WTC11 (cell line): ENCODE measurements at regions not wholly inside any gene's neighbourhood (a gene's known extent, or its start where the extent isn't known, plus 50 kb on each side); places are given as distances from the start of the nearest gene placed in this dataset.
"Not testable (repeated sequence)": the region's sequence is repeated elsewhere in the genome, so short reads cannot be mapped to it uniquely, and the experiment has no call there.

Source experiments
- ATAC-seq: fragments of 200-7000 bp; cut with Tn5 transposase; 2 replicates; pipeline ENCODE4 v1.10.0; 2021; ENCODE audit warnings: mild to moderate bottlenecking, moderate library complexity
- CTCF ChIA-PET: fragments of 300-600 bp; sonication (Branson Sonifier 250); formaldehyde crosslinking; loops from one replicate; lab custom pipeline; 2021; ENCODE audit warnings: antibody characterized with exemption; lab: Charles Lee
- POLR2A ChIA-PET: fragments of 350-600 bp; sonication (Branson Sonifier 250); formaldehyde crosslinking; loops from one replicate; lab custom pipeline; 2021; ENCODE audit warnings: antibody characterized with exemption; lab: Charles Lee
- DNase-seq: peaks from one replicate; pipeline ENCODE4 v3.0.0; 2021; ENCODE audit warnings: low spot score
- H3K27ac Mint-ChIP-seq: 2 replicates; pipeline ENCODE4 v1.8.0; 2021; ENCODE audit warnings: mixed read lengths
- H3K27me3 Mint-ChIP-seq: 2 replicates; pipeline ENCODE4 v1.8.0; 2021; ENCODE audit warnings: low read depth, mild to moderate bottlenecking, moderate library complexity, mixed read lengths
- H3K36me3 Mint-ChIP-seq: 2 replicates; pipeline ENCODE4 v1.8.0; 2021; ENCODE audit warnings: mixed read lengths
- H3K4me1 Mint-ChIP-seq: 2 replicates; pipeline ENCODE4 v1.8.0; 2022; ENCODE audit warnings: mixed read lengths
- H3K4me3 Mint-ChIP-seq: 2 replicates; pipeline ENCODE4 v1.8.0; 2021; ENCODE audit warnings: mild to moderate bottlenecking, moderate library complexity, mixed read lengths
- H3K9me3 Mint-ChIP-seq: 2 replicates; pipeline ENCODE4 v1.8.0; 2021; ENCODE audit warnings: mixed read lengths

DNA sequence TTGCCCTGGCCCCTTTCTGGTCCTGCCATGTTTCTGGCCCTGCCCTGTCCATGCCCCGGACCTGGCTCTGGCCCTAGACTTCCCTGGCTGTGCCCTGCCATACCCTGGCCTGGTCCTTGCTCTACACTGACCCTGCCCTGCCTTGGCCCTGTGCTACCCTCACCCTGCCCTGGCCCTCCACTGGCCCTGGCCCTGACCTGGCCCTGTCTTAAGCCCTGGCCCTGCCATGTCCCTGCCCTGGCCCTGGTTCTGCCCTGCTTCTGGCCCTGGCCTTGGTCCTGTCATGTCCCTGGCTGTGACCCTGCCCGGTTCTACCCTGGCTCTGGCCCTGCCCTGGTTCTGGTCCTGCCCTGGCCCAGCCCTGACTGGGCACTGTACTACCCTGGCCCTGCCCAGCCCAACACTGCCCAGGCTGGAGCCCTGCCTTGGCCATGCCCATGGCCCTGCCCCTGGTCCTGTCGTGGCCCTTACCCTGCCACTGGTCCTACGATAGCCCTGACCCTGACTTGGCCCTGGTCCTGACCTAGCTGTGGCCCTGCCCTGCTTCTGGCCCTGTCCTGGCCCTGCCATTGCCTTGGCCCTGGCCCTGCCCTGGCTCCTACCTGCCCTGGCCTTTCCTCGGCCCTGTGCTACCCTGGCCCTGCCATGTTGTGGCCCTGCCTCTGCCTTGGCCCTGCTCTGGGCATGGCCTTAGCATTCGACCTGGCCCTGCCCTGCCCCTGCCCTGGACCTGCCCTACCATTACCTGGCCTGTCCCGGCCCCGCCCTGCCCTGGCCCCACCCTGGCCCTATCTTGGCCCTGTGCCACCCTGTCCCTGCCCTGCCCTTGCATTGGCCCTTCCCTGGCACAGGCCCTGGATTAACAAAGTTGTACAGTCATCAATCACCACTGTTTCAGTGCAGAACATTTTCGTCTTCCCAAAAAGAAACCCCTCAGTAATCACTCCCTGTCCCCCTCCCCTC, 223.5 kb downstream of the LIPI start:
- H3K4me1 Mint-ChIP-seq, CTCF ChIA-PET, DNase-seq, H3K4me3 Mint-ChIP-seq, H3K27me3 Mint-ChIP-seq, POLR2A ChIA-PET, ATAC-seq, H3K27ac Mint-ChIP-seq: not testable (repeated sequence)
- Mint-ChIP-seq H3K9me3 (peaks cover 41% of the 10 kb centered on the region), H3K36me3 (peaks cover 31% of the 10 kb centered on the region)

DNA sequence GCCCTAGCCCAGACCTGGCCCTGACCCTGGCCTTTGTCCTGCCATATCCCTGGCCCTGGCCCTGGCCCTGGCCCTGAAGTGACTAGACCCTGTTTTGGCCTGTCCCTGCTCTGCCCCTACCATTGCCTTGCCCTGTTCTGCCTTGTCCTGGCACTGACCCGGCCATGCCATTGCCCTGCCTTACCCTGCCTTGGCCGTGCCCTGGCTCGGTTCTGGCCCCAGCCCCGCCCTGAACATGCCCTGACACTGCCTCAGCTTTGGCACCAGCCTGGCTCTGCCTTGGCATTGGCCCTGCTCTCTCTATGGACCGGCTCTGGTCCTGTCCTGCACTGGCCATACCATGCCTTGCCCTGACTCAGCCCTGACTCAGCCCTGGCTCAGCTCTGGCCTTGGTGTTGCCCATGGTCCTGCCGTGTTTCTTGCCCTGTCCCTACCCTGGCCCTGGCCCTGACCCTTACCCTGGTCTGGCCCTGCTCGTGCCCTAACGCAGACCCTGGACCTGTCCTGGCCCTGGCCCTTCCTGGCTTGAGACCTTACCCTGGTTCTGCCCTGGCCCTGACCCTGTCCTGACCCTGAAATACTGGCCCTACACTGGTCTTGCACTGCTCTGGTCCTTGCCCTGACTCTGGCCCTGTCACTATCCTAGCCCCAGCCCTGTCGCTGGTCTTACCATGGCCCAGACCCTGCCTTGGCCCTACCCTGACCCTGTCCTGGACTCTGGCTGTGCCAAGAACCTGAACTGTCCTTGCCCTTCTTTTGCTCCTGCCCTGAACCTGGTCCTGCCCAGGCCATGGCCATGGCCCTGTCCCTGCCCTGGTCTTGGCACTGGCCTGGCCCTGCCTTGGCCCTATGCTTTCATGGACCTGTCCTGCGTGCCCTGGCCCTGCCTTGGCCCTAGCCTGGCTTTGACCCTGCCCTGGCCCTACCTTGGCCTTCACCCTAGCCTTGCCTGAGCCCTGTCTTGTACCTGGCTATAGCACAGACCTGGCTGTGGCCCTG, 224.6 kb downstream of the LIPI start:
- ATAC-seq, H3K27ac Mint-ChIP-seq, H3K4me3 Mint-ChIP-seq, DNase-seq, CTCF ChIA-PET, H3K27me3 Mint-ChIP-seq, POLR2A ChIA-PET, H3K4me1 Mint-ChIP-seq: not testable (repeated sequence)
- Mint-ChIP-seq H3K9me3 (peaks cover 32% of the 10 kb centered on the region), H3K36me3 (peaks cover 24% of the 10 kb centered on the region)

DNA sequence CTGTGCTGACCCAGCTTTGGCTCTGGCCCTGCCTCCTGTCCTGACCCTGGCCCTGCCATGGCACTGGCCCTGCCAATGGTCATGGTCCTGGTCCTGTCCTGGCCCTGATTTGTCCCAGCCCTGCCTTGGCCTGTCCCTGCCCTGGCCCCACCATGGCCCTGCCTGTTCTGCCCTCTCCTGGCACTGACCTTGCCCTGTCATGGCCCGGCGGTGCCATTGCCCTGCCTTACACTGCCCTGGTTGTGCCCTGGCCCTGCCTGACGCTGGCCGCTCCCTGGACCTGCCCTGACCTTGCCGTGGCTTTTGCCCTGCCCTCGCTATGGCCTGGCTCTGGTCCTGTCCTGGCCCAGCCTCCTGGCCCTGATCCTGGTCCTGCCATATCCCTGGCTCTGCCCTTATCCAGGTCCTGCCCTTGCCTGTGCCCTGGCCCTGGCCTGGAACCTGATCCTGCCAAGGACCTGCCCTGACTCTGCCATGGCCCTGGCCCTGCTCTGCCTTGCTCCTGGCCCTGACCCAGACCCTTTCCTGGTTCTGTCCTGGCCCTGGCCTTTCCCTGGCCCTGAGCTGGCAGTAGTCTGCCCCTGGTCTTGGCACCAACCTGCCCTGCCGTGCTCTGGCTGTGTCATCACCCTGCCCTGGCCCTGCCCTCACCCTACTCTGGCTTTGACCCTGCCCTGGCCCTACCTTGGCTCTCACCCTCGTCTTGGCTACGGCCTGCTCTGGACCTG, 225.5 kb downstream of the LIPI start:
- DNase-seq, ATAC-seq, POLR2A ChIA-PET, CTCF ChIA-PET, H3K27me3 Mint-ChIP-seq, H3K27ac Mint-ChIP-seq, H3K4me1 Mint-ChIP-seq, H3K4me3 Mint-ChIP-seq: not testable (repeated sequence)
- peaks cover 21% of the 10 kb centered on the region for H3K36me3 Mint-ChIP-seq
- H3K9me3 Mint-ChIP-seq, result peaks cover 28% of the 10 kb centered on the region

DNA sequence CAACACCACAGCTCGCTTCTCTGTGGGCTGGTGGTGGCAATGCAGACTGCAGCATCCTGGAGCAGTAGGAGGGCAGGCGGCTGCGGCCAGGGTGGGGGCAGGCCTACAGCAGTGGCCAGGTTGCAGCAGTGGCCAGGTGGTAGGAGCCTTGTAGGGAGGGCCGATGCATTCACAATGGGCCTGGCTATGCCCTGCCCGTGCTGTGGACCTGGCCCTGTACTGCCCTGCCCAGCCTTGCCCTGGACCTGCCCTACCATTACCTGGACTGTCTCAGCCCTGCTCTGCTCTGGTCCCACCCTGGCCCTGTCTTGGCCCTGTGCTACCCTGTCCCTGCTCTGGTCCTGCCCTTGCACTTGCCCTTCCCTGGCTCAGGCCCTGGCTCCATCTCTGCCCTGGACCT, 226.0 kb downstream of the LIPI start:
- H3K4me1 Mint-ChIP-seq, DNase-seq, ATAC-seq, H3K27ac Mint-ChIP-seq, POLR2A ChIA-PET, CTCF ChIA-PET, H3K27me3 Mint-ChIP-seq, H3K4me3 Mint-ChIP-seq: not testable (repeated sequence)
- Mint-ChIP-seq H3K36me3 (peaks cover 19% of the 10 kb centered on the region), H3K9me3 (peaks cover 22% of the 10 kb centered on the region)

DNA sequence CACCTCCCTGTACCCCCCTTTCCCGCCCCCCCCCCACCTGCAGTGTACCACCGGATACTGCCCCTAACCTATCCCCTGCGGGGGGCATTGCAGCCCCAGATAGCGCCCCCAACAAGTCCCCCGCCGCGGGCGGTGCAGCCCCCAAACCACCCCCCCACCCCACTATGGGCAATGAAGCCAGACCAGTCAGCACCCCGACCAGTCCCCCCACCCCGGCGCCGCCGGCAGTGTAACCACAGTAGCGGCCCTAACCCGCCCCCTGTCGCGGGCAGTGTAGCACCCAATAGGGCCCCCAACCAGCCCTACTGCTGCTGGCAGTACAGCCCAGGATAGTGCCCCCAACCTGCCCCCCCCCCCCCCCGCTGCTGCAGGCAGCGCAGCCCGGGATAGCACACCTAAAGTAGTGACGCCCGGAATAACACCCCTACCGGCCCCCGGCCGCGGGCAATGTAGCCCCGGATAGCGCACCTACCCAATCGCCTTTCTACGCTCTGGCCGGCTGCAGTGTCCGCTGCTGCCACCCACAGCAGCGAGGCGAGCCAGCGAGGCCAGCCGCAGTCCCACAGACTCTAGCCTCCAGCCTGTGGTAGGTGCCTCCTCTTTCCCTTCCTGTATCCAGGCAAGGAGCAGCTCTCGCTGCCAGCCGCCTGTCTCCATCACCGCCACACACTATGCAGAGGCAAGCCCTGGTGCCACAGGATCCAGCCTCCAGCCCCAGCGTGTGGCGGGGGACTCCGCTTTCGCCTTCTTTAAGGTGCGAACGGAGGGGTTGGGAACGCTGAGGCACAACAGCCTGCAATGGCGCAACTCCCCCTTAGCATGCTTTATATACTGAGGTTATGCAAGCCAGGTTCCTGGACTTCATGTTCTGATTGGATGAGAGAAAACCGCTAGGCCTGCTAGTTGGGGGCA, 229.3 kb downstream of the LIPI start:
- CTCF ChIA-PET, H3K4me3 Mint-ChIP-seq, H3K27me3 Mint-ChIP-seq, ATAC-seq, H3K27ac Mint-ChIP-seq, DNase-seq, POLR2A ChIA-PET, H3K4me1 Mint-ChIP-seq: not testable (repeated sequence)
- H3K9me3 Mint-ChIP-seq, result peaks cover 12% of the 10 kb centered on the region
- H3K36me3 Mint-ChIP-seq, result peaks cover 11% of the 10 kb centered on the region

DNA sequence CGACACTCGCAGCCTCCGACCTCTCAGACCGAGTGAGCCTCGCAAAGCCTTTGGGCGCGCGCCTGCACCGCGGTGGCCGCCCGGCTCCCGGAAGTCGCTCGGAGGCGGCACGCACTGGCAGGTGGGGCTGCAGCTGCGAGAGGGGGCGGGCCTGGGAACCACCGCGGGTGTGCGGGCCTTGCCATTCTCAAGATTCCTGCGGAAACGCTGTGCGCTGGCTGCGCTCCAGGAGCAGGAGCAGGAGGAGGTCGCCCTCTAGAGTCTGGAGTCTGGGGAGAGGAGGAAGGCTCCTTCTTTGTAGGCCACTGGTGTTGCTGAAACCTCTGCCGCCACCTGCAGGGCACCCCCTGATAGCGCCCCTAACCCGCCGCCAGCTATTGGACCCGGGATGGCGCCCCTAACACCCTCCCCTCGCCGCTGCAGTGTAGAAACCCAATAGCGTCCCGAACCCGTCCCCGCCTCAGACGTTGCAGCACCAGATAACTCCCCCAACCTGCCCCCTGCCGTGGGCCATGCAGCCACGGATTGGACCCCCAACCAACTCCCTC, 230.6 kb downstream of the LIPI start:
- CTCF ChIA-PET, H3K27ac Mint-ChIP-seq, H3K4me1 Mint-ChIP-seq, POLR2A ChIA-PET, DNase-seq, H3K27me3 Mint-ChIP-seq: not testable (repeated sequence)
- peak; percentile 93 for ATAC-seq
- peaks cover 11% of the 10 kb centered on the region for H3K36me3 Mint-ChIP-seq
- 0 out of 2 replicates have a peak overlapping the region, but pooled peaks have one; percentile 27 for H3K4me3 Mint-ChIP-seq
- H3K9me3 Mint-ChIP-seq, result peaks cover 12% of the 10 kb centered on the region

DNA sequence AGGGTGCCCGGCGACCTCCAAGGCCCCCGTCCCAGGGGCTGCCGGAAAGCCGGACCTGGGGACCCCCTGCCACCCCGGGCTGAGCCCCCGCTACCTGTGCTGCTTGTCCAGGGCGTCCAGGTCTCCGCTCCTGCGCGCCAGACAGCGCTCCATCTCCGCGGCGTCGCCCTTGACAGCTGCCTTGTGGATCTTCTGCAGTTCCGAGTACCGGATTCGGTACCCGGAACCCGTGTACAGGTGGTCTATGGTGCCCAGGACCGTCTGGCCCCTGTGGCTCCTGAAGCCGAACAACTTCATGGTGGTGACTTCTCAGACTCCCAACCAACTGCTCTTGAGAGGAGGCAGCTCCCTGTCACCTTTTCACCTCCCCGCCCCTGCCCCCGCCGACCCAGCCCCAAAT, 231.1 kb downstream of the LIPI start:
- H3K4me1 Mint-ChIP-seq, CTCF ChIA-PET, DNase-seq, H3K27me3 Mint-ChIP-seq, H3K4me3 Mint-ChIP-seq, H3K27ac Mint-ChIP-seq, ATAC-seq, POLR2A ChIA-PET: not testable (repeated sequence)
- Mint-ChIP-seq H3K9me3 (peaks cover 14% of the 10 kb centered on the region), H3K36me3 (peaks cover 12% of the 10 kb centered on the region)

DNA sequence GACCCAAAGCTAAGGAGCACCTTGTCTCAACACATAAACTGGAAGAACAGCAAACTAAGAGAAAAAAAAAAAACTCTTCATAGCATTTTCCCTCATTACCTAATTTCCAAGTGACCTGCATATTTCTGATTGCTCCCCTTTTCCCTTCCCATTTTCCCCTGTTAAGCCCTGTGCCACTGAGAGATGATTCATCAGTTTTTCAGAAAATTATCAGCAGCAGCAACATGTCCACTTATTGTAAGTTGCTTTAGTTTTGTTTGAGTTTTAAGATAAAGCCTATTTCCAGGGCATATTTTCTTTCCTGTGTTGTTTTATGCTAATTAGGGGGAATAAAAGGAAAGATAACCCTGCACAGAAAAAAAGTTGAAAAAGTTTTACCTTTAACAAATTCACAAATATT, 236.2 kb downstream of the LIPI start:
- Mint-ChIP-seq H3K9me3 (peaks cover 25% of the 10 kb centered on the region), H3K36me3 (peaks cover 16% of the 10 kb centered on the region)
- DNase-seq, H3K4me1 Mint-ChIP-seq, H3K27me3 Mint-ChIP-seq, H3K4me3 Mint-ChIP-seq, ATAC-seq, H3K27ac Mint-ChIP-seq, CTCF ChIA-PET, POLR2A ChIA-PET: not testable (repeated sequence)

DNA sequence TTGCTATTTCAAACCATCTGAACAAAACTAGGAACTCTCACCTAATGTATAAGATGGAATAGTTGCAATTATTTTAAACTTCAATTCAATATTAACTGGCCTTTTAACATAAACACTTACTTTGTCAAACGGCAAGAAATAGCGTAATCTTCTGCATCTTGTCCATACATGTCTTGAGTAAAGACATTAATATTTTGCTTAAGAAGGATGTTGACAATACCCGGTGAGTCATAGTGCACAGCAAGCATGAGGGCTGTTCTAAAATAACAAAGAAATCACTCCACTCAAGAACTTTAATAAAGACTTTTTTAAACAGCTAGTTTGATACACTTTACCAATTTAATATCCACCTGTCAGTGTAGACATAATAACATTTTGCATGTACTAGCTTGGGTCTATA, 240.9 kb downstream of the LIPI start:
- CTCF ChIA-PET, H3K27ac Mint-ChIP-seq, H3K4me1 Mint-ChIP-seq, H3K27me3 Mint-ChIP-seq, POLR2A ChIA-PET, H3K4me3 Mint-ChIP-seq, DNase-seq, ATAC-seq: not testable (repeated sequence)
- H3K36me3 Mint-ChIP-seq, result peaks cover 35% of the 10 kb centered on the region
- peaks cover 63% of the 10 kb centered on the region for H3K9me3 Mint-ChIP-seq

DNA sequence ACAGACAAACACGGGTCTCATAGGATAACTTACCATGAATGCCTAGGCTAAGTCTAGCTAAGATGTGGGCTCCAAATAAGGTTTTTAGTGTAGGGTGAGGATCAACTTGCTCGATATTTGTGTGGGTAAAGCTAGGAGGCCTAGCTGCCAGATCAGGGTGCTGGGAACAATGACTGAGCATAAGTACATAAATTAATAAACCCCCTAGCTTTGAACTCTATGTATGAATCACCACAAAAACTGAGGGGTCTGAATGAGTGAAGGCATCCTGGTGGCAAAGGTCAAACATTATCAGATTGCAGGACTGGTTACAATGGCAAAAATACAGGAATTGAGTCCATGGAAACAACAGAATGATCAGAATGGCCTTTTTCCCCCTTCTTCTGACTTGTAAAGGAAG, 241.8 kb downstream of the LIPI start:
- H3K36me3 Mint-ChIP-seq, result peaks cover 31% of the 10 kb centered on the region
- POLR2A ChIA-PET, CTCF ChIA-PET, H3K27ac Mint-ChIP-seq, DNase-seq, H3K4me1 Mint-ChIP-seq, H3K4me3 Mint-ChIP-seq, H3K27me3 Mint-ChIP-seq, ATAC-seq: not testable (repeated sequence)
- H3K9me3 Mint-ChIP-seq, result peaks cover 60% of the 10 kb centered on the region
